ENCODE measurements at regions not wholly inside any gene's neighbourhood (a gene's known extent, or its start where the extent isn't known, plus 50 kb on each side); places are given as distances from the start of the nearest gene placed in this dataset.

- DNase-seq (ENCODE audit: insufficient read length, low spot score) (no peak), FAIRE-seq (no peak)
- TF ChIP-seq POLR2AphosphoS5 (IDR thresholded peaks at IDR 0.05; ENCODE audit: low read depth, low read length) (no peak), PAX5 (IDR thresholded peaks at IDR 0.05; ENCODE audit: insufficient read depth, low read length, severe bottlenecking) (no peak), TAF1 (IDR thresholded peaks at IDR 0.05; ENCODE audit: low read depth, low read length) (no peak), POLR2A (IDR thresholded peaks at IDR 0.05; ENCODE audit: low read depth, low read length) (no peak), SPI1 (IDR thresholded peaks at IDR 0.05; ENCODE audit: low read depth, low read length) (no peak), POU2F2 (IDR thresholded peaks at IDR 0.05; ENCODE audit: low read depth, low read length) (no peak)
These were observed 342.9 kb upstream of the PLXNA2 start for GRCh38 chr1:208587110-208587509.

GRCh38 chr1:208593306-208594006 lies 349.3 kb upstream of the PLXNA2 start:
- FAIRE-seq, result no peak
- TF ChIP-seq PAX5 (IDR thresholded peaks at IDR 0.05; ENCODE audit: insufficient read depth, low read length, severe bottlenecking) (no peak), TAF1 (IDR thresholded peaks at IDR 0.05; ENCODE audit: low read depth, low read length) (no peak), POLR2AphosphoS5 (IDR thresholded peaks at IDR 0.05; ENCODE audit: low read depth, low read length) (no peak), POLR2A (IDR thresholded peaks at IDR 0.05; ENCODE audit: low read depth, low read length) (no peak), POU2F2 (IDR thresholded peaks at IDR 0.05; ENCODE audit: low read depth, low read length) (no peak), SPI1 (IDR thresholded peaks at IDR 0.05; ENCODE audit: low read depth, low read length) (no peak)
- no peak for DNase-seq (ENCODE audit: insufficient read length, low spot score)

GRCh38 chr1:208595236-208595635 lies 351.1 kb upstream of the PLXNA2 start:
- DNase-seq (ENCODE audit: insufficient read length, low spot score) (no peak), FAIRE-seq (no peak)
- TF ChIP-seq POLR2AphosphoS5 (IDR thresholded peaks at IDR 0.05; ENCODE audit: low read depth, low read length) (no peak), PAX5 (IDR thresholded peaks at IDR 0.05; ENCODE audit: insufficient read depth, low read length, severe bottlenecking) (no peak), TAF1 (IDR thresholded peaks at IDR 0.05; ENCODE audit: low read depth, low read length) (no peak), SPI1 (IDR thresholded peaks at IDR 0.05; ENCODE audit: low read depth, low read length) (no peak), POU2F2 (IDR thresholded peaks at IDR 0.05; ENCODE audit: low read depth, low read length) (no peak), POLR2A (IDR thresholded peaks at IDR 0.05; ENCODE audit: low read depth, low read length) (no peak)

- TF ChIP-seq POU2F2 (IDR thresholded peaks at IDR 0.05; ENCODE audit: low read depth, low read length) (no peak), POLR2AphosphoS5 (IDR thresholded peaks at IDR 0.05; ENCODE audit: low read depth, low read length) (no peak), SPI1 (IDR thresholded peaks at IDR 0.05; ENCODE audit: low read depth, low read length) (no peak), PAX5 (IDR thresholded peaks at IDR 0.05; ENCODE audit: insufficient read depth, low read length, severe bottlenecking) (no peak), TAF1 (IDR thresholded peaks at IDR 0.05; ENCODE audit: low read depth, low read length) (no peak), POLR2A (IDR thresholded peaks at IDR 0.05; ENCODE audit: low read depth, low read length) (no peak)
- DNase-seq (ENCODE audit: insufficient read length, low spot score) (no peak), FAIRE-seq (no peak)
These were observed 351.6 kb upstream of the PLXNA2 start for GRCh38 chr1:208595745-208596144.

- no peak for TF ChIP-seq SPI1 (IDR thresholded peaks at IDR 0.05; ENCODE audit: low read depth, low read length)
- TF ChIP-seq POU2F2 (IDR thresholded peaks at IDR 0.05; ENCODE audit: low read depth, low read length), result no peak
- TF ChIP-seq PAX5 (IDR thresholded peaks at IDR 0.05; ENCODE audit: insufficient read depth, low read length, severe bottlenecking), result no peak
- TF ChIP-seq POLR2A (IDR thresholded peaks at IDR 0.05; ENCODE audit: low read depth, low read length), result no peak
- TF ChIP-seq POLR2AphosphoS5 (IDR thresholded peaks at IDR 0.05; ENCODE audit: low read depth, low read length), result no peak
- TF ChIP-seq TAF1 (IDR thresholded peaks at IDR 0.05; ENCODE audit: low read depth, low read length), result no peak
- FAIRE-seq (no peak), DNase-seq (ENCODE audit: insufficient read length, low spot score) (no peak)
These were observed 353.4 kb upstream of the PLXNA2 start for GRCh38 chr1:208597571-208597970.

- DNase-seq (ENCODE audit: insufficient read length, low spot score) (no peak), FAIRE-seq (no peak)
- TF ChIP-seq POLR2AphosphoS5 (IDR thresholded peaks at IDR 0.05; ENCODE audit: low read depth, low read length) (no peak), PAX5 (IDR thresholded peaks at IDR 0.05; ENCODE audit: insufficient read depth, low read length, severe bottlenecking) (no peak), POLR2A (IDR thresholded peaks at IDR 0.05; ENCODE audit: low read depth, low read length) (no peak), TAF1 (IDR thresholded peaks at IDR 0.05; ENCODE audit: low read depth, low read length) (no peak), POU2F2 (IDR thresholded peaks at IDR 0.05; ENCODE audit: low read depth, low read length) (no peak), SPI1 (IDR thresholded peaks at IDR 0.05; ENCODE audit: low read depth, low read length) (no peak)
These were observed 353.8 kb upstream of the PLXNA2 start for GRCh38 chr1:208598021-208598420.

GRCh38 chr1:208599063-208599462 lies 354.9 kb upstream of the PLXNA2 start:
- TF ChIP-seq POLR2A (IDR thresholded peaks at IDR 0.05; ENCODE audit: low read depth, low read length) (no peak), PAX5 (IDR thresholded peaks at IDR 0.05; ENCODE audit: insufficient read depth, low read length, severe bottlenecking) (no peak), POLR2AphosphoS5 (IDR thresholded peaks at IDR 0.05; ENCODE audit: low read depth, low read length) (no peak), TAF1 (IDR thresholded peaks at IDR 0.05; ENCODE audit: low read depth, low read length) (no peak), POU2F2 (IDR thresholded peaks at IDR 0.05; ENCODE audit: low read depth, low read length) (no peak), SPI1 (IDR thresholded peaks at IDR 0.05; ENCODE audit: low read depth, low read length) (no peak)
- FAIRE-seq (no peak), DNase-seq (ENCODE audit: insufficient read length, low spot score) (no peak)

- no peak for TF ChIP-seq POLR2A (IDR thresholded peaks at IDR 0.05; ENCODE audit: low read depth, low read length)
- no peak for TF ChIP-seq TAF1 (IDR thresholded peaks at IDR 0.05; ENCODE audit: low read depth, low read length)
- TF ChIP-seq POLR2AphosphoS5 (IDR thresholded peaks at IDR 0.05; ENCODE audit: low read depth, low read length), result no peak
- TF ChIP-seq SPI1 (IDR thresholded peaks at IDR 0.05; ENCODE audit: low read depth, low read length), result no peak
- no peak for TF ChIP-seq POU2F2 (IDR thresholded peaks at IDR 0.05; ENCODE audit: low read depth, low read length)
- DNase-seq (ENCODE audit: insufficient read length, low spot score) (no peak), FAIRE-seq (no peak)
These were observed 356.4 kb upstream of the PLXNA2 start for GRCh38 chr1:208600456-208601190.

- FAIRE-seq (no peak), DNase-seq (ENCODE audit: insufficient read length, low spot score) (no peak)
These were observed 357.4 kb upstream of the PLXNA2 start for GRCh38 chr1:208601561-208601960.

More at GRCh38 chr1:208601561-208601960, 357.4 kb upstream of the PLXNA2 start:
- TF ChIP-seq SPI1 (IDR thresholded peaks at IDR 0.05; ENCODE audit: low read depth, low read length) (no peak), TAF1 (IDR thresholded peaks at IDR 0.05; ENCODE audit: low read depth, low read length) (no peak), POLR2A (IDR thresholded peaks at IDR 0.05; ENCODE audit: low read depth, low read length) (no peak), POU2F2 (IDR thresholded peaks at IDR 0.05; ENCODE audit: low read depth, low read length) (no peak), PAX5 (IDR thresholded peaks at IDR 0.05; ENCODE audit: insufficient read depth, low read length, severe bottlenecking) (no peak), POLR2AphosphoS5 (IDR thresholded peaks at IDR 0.05; ENCODE audit: low read depth, low read length) (no peak)

Data from GM12891 (cell line).